Left ventricle myocardium inferior (tissue), 1 donor: ENCODE measurements at regions not wholly inside any gene's neighbourhood (a gene's known extent, or its start where the extent isn't known, plus 50 kb on each side); places are given as distances from the start of the nearest gene placed in this dataset.
"Not testable (repeated sequence)": the region's sequence is repeated elsewhere in the genome, so short reads cannot be mapped to it uniquely, and the experiment has no call there.

ENCODE experiments used
- DNase-seq: peaks from one replicate; pipeline ENCODE4 v3.0.0-alpha.2; 2020
- H3K27ac ChIP-seq: fragments of 200-600 bp; replicated peaks from 2 replicates; pipeline ENCODE4 v1.8.0; 2021
- H3K27me3 ChIP-seq: fragments of 200-600 bp; 2 replicates; pipeline ENCODE4 v1.8.0; 2021; ENCODE audit warnings: low read depth
- H3K36me3 ChIP-seq: fragments of 200-600 bp; 2 replicates; pipeline ENCODE4 v1.8.0; 2021
- H3K4me1 ChIP-seq: fragments of 200-600 bp; 2 replicates; pipeline ENCODE4 v1.8.0; 2021
- H3K4me3 ChIP-seq: fragments of 200-600 bp; 2 replicates; pipeline ENCODE4 v1.8.0; 2021; ENCODE audit warnings: mild to moderate bottlenecking, moderate library complexity
- H3K9me3 ChIP-seq: fragments of 200-600 bp; replicated peaks from 2 replicates; pipeline ENCODE4 v1.8.0; 2021
- intact Hi-C: fragments of 100-400 bp; cut with micrococcal nuclease; formaldehyde crosslinking; loops from one replicate; pipeline ENCODE4 v1.11.0; 2022
- TF ChIP-seq, protein P1 (sequence below): fragments of 200-600 bp; IDR thresholded peaks from 2 replicates; pipeline ENCODE4 v1.8.0; 2021; ENCODE audit warnings: antibody characterized with exemption, mild to moderate bottlenecking, borderline replicate concordance
- donor health status: DM: no; HTN: yes; CAD: no; lungs with severe emphysema.

- H3K27me3 ChIP-seq, H3K4me1 ChIP-seq, intact Hi-C loops, H3K4me3 ChIP-seq, H3K27ac ChIP-seq, DNase-seq, H3K9me3 ChIP-seq, H3K36me3 ChIP-seq: not testable (repeated sequence)
These were observed 887.7 kb upstream of the CDH18 start for GRCh38 chr5:20875726-20876125.

GRCh38 chr5:20865892-20866291 lies 877.9 kb upstream of the CDH18 start:
- H3K36me3 ChIP-seq, H3K27ac ChIP-seq, H3K9me3 ChIP-seq, H3K4me3 ChIP-seq, DNase-seq, H3K4me1 ChIP-seq, H3K27me3 ChIP-seq, intact Hi-C loops: not testable (repeated sequence)

DNA sequence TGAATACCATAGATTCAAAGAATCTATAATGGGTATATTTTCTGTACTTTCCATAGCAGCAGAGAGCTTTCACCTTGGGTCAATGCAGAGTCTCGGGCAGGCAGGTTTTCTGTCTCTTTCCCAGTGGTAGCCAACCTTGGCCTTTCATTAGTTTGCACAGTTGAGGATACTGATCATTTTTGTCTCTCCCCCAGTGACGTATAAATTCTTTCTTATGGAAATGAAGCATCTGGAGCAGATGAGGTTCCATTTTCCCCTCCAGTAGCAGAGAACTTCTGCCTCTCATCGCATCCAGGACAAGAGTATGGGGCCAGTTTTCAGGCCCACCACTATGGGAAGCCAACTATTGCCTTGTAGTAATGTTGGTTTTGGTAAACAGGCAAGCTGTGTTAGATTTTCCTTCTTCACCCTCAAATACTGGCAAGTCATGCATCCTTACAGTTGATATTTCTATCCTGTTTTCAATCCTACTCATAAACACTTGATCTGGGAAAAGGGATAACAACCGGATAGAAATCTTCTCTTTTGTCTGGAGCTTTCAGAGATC lies 845.2 kb upstream of the CDH18 start:
- no peaks in the 10 kb centered on the region for H3K36me3 ChIP-seq
- H3K27me3 ChIP-seq, result no peaks in the 10 kb centered on the region

DNA sequence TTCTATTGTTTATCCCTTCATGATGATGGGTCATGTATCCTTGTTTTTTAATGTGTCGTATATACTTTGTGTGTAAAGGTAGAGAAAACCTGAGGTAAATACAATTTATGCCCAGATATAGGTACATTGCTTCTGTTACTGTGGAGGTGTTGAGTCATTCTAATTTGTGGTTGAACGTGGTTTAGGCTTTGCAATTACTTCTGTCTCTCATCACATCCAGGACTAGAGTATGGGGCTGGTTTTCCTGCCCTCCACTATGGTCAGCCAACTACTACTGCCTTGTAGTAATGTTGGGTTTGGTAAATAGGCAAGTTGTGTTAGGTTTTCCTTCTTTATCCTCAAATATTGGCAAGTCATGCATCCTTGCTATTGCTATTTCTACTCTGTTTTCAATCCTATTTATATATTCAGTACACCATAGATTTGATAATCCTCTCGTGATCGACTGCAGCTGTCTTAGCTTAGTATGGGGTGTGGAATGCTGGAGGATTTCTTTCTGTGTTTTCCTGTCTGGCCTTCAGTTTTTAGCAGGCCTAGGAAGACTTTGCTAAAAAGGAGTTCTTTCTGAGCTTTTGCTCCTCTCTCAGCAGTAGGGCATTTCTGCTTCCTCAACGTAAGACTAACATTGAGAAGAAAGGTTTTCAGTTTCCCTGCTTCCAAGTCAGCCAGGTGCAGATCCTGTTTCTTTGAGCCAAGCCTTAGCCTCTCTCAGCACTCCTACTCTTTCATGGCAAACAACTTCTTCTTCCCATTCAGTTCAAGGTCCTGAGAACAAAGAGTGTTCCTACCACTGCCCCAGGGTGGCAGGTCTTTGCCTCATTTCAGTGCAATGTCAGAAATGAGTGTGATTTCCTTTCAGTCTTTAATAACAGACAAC lies 844.4 kb upstream of the CDH18 start:
- TF ChIP-seq, protein P1, sequence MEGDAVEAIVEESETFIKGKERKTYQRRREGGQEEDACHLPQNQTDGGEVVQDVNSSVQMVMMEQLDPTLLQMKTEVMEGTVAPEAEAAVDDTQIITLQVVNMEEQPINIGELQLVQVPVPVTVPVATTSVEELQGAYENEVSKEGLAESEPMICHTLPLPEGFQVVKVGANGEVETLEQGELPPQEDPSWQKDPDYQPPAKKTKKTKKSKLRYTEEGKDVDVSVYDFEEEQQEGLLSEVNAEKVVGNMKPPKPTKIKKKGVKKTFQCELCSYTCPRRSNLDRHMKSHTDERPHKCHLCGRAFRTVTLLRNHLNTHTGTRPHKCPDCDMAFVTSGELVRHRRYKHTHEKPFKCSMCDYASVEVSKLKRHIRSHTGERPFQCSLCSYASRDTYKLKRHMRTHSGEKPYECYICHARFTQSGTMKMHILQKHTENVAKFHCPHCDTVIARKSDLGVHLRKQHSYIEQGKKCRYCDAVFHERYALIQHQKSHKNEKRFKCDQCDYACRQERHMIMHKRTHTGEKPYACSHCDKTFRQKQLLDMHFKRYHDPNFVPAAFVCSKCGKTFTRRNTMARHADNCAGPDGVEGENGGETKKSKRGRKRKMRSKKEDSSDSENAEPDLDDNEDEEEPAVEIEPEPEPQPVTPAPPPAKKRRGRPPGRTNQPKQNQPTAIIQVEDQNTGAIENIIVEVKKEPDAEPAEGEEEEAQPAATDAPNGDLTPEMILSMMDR, result no peak
- no peak for DNase-seq
- no peak overlapping the region for H3K27ac ChIP-seq
- no peaks in the 10 kb centered on the region for H3K4me1 ChIP-seq
- intact Hi-C loops, result no loop called here
- no peak overlapping the region for H3K4me3 ChIP-seq
- H3K27me3 ChIP-seq, result no peaks in the 10 kb centered on the region
- H3K36me3 ChIP-seq, result no peaks in the 10 kb centered on the region
- H3K9me3 ChIP-seq, result peaks cover 7% of the 10 kb centered on the region

More for the DNA sequence above, 845.2 kb upstream of the CDH18 start:
- TF ChIP-seq, protein P1, result no peak
- intact Hi-C loops, result no loop called here
- no peaks in the 10 kb centered on the region for H3K4me1 ChIP-seq
- DNase-seq, result no peak
- H3K9me3 ChIP-seq, result peaks cover 7% of the 10 kb centered on the region
- H3K27ac ChIP-seq, result no peak overlapping the region
- H3K4me3 ChIP-seq, result no peak overlapping the region

DNA sequence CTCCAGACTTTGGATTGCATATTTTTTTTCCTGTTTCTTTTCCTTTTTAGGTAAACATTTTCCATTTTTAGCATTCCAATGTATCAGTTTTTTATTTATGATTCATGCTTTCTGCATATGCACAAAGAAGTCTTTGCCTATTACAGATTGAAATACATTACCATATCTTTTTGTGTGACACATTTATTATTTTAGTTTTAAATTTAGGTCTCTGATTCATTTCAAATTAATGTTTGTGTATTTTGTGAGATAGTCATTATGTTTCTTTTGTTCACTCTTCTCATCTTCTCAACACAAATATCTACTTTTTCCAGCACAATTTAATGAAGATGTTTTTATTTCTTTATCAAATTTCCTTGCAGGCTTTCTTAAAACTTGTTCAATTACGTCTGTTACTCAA lies 838.0 kb upstream of the CDH18 start:
- DNase-seq, H3K4me1 ChIP-seq, H3K36me3 ChIP-seq, H3K4me3 ChIP-seq, H3K27me3 ChIP-seq, intact Hi-C loops, H3K27ac ChIP-seq, H3K9me3 ChIP-seq: not testable (repeated sequence)

DNA sequence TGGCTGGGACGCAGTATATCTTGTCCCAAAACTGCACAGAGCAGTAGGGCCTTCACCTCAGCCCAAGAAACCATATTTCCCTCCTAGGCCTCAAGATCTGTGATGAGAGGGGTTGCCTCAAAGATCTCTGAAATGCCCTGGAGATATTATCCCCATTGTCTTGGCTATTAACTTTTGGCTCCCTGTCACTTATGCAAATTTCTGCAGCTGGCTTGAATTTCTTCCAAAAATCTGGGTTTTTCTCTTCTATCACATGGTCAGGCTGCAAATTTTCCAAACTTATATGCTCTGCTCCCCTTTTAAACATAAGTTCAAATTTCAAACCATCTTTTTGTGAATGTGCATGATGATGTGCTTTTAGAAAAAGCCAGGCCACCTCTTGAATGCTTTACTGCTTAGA lies 809.2 kb upstream of the CDH18 start:
- H3K27ac ChIP-seq, H3K4me3 ChIP-seq, H3K9me3 ChIP-seq, DNase-seq, H3K4me1 ChIP-seq, intact Hi-C loops, H3K27me3 ChIP-seq, H3K36me3 ChIP-seq: not testable (repeated sequence)

- intact Hi-C loops, result not testable (repeated sequence)
These were observed 796.8 kb upstream of the CDH18 start for GRCh38 chr5:20784755-20785154.

DNA sequence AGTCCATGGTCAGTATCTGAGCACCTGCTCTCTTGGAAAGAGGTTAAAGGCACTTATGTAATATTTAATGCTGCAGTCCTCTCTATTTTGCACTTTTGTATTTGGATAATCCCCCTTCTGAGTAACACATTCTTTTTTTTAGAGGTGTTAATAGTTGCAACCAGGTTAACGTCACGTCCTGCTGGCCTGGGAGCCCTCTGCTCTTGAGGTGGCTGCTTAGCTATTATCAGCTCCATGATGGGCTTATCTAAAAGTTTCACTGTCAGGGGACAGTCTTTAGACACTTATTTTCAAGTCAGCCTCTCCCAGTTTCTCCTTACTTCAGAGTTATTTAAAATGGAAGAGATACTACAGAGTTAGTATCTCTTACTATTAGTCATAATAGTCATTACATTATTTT lies 795.5 kb upstream of the CDH18 start:
- intact Hi-C loops, H3K27ac ChIP-seq, H3K36me3 ChIP-seq, H3K9me3 ChIP-seq, DNase-seq, H3K27me3 ChIP-seq, H3K4me3 ChIP-seq, H3K4me1 ChIP-seq: not testable (repeated sequence)

More at GRCh38 chr5:20784755-20785154, 796.8 kb upstream of the CDH18 start:
- DNase-seq, H3K36me3 ChIP-seq, H3K9me3 ChIP-seq, H3K27me3 ChIP-seq, H3K4me3 ChIP-seq, H3K27ac ChIP-seq, H3K4me1 ChIP-seq: not testable (repeated sequence)

- H3K9me3 ChIP-seq, DNase-seq, H3K36me3 ChIP-seq, H3K27me3 ChIP-seq, H3K4me3 ChIP-seq, H3K27ac ChIP-seq, H3K4me1 ChIP-seq, intact Hi-C loops: not testable (repeated sequence)
These were observed 783.3 kb upstream of the CDH18 start for GRCh38 chr5:20771338-20771737.

GRCh38 chr5:20765074-20765473 lies 777.1 kb upstream of the CDH18 start:
- intact Hi-C loops, H3K4me3 ChIP-seq, H3K9me3 ChIP-seq, H3K36me3 ChIP-seq, DNase-seq, H3K27ac ChIP-seq, H3K4me1 ChIP-seq, H3K27me3 ChIP-seq: not testable (repeated sequence)

DNA sequence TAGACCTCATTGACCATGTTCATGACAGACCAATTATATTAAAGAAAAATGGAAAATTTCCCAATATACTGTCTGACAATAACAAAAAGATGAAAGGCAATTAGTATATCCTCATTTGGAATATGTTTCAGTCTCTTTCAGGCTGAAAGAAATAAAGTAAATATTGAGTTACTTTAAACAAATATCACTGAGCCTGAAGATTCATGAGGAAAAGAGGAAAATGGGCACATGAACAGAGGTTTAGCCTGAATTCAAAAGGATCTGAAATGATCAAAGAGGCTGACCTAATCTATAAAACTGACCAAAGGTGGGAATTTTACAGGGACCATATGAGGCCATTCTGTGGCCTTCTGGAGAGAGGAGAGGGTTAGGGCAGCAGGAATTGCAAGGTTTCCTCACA lies 771.5 kb upstream of the CDH18 start:
- intact Hi-C loops, DNase-seq, H3K4me1 ChIP-seq: not testable (repeated sequence)

DNA sequence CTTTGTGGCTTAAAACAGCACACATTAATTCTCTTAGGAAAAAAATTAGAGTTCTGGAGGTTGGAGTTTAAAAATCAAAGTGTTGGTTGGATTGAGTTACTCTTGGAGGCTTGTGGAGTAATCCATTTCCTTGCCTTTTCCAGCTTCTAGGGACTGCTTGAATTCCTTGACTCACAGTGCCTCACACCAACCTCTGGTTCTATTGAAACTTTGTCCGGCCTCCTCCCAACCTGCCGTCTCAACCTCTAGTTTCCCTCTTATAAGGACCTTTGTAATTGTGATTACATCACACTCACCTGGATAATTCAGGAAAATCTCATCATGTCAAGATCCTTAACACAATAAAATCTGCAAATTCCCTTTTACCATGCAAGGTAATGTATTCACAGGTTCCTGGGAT lies 764.2 kb upstream of the CDH18 start:
- DNase-seq, H3K27me3 ChIP-seq, H3K27ac ChIP-seq, H3K9me3 ChIP-seq, H3K4me3 ChIP-seq, intact Hi-C loops, H3K36me3 ChIP-seq, H3K4me1 ChIP-seq: not testable (repeated sequence)

More for the DNA sequence above, 771.5 kb upstream of the CDH18 start:
- not testable (repeated sequence) for H3K27ac ChIP-seq, H3K27me3 ChIP-seq, H3K36me3 ChIP-seq, H3K9me3 ChIP-seq, H3K4me3 ChIP-seq
